Thyroid gland (tissue), 4 donors: ENCODE measurements at regions not wholly inside any gene's neighbourhood (a gene's known extent, or its start where the extent isn't known, plus 50 kb on each side); places are given as distances from the start of the nearest gene placed in this dataset.
"Not testable (repeated sequence)": the region's sequence is repeated elsewhere in the genome, so short reads cannot be mapped to it uniquely, and the experiment has no call there.

Experiments
- DNase-seq, 2 donors: peaks; one replicate each; pipeline ENCODE4 v3.0.0-alpha.2; 2019
- H3K27ac ChIP-seq, 3 donors: fragments of 200-600 bp; sonication (generic); 1 replicate in 2 of 3; 2 replicates in 1 of 3; pipeline ENCODE4 v1.5.1; 2016 to 2019; ENCODE audit warnings: mild to moderate bottlenecking in 1 of 3, moderate library complexity in 1 of 3
- H3K27me3 ChIP-seq: fragments of 200-600 bp; sonication (generic); one replicate; pipeline ENCODE4 v1.5.1; 2019
- H3K36me3 ChIP-seq, 2 donors: fragments of 200-600 bp; sonication (generic); one replicate each; pipeline ENCODE4 v1.5.1; 2016 to 2019
- H3K4me1 ChIP-seq, 2 donors: fragments of 200-600 bp; sonication (generic); one replicate each; pipeline ENCODE4 v1.5.1; 2017 to 2019
- H3K4me3 ChIP-seq, 3 donors: fragments of 200-600 bp; sonication (generic); replicated peaks in 1 of 3; 1 replicate in 2 of 3; 2 replicates in 1 of 3; pipeline ENCODE4 v1.5.1; 2016; ENCODE audit warnings: mild to moderate bottlenecking in 1 of 3
- H3K9me3 ChIP-seq: fragments of 200-600 bp; sonication (generic); one replicate; pipeline ENCODE4 v1.5.1; 2017
- CTCF ChIP-seq, 6 experiments: fragments of 200-600 bp in 3 of 6; fragments of 450-650 bp in 3 of 6; sonication (generic) in 3 of 6; IDR thresholded peaks; one replicate each; pipeline ENCODE4 v1.5.1; 2016 to 2019; ENCODE audit warnings: antibody characterized with exemption in 6 of 6, mild to moderate bottlenecking in 2 of 6, inconsistent platforms in 1 of 6, moderate library complexity in 1 of 6
- POLR2A ChIP-seq, 2 donors: fragments of 450-650 bp; IDR thresholded peaks; one replicate each; pipeline ENCODE4 v1.6.1; 2017; ENCODE audit warnings: antibody characterized with exemption in 2 of 2, mild to moderate bottlenecking in 2 of 2, moderate library complexity in 1 of 2
- WGBS, 2 donors: methylation state at CpG; one replicate each; pipeline ENCODE4 v1.1.5; 2017; 5-methylcytosine and 5-hydroxymethylcytosine counted together
- intact Hi-C: fragments of 100-400 bp; cut with DNase I; formaldehyde crosslinking; loops from one replicate; pipeline ENCODE4 v1.15.1; 2023

GRCh38 chr17:31629696-31630470, 229.2 kb downstream of the COPRS start:
- Histone ChIP-seq H3K4me1 (no peaks in the 10 kb centered on the region), H3K27me3 (no peaks in the 10 kb centered on the region), H3K27ac (no peak overlapping the region), H3K36me3 (no peaks in the 10 kb centered on the region), H3K4me3 (no peak overlapping the region), H3K9me3 (no peaks in the 10 kb centered on the region)
- intact Hi-C loops = no loop called here
- DNase-seq = peak in 1 of 2 donors; percentile 7
- TF ChIP-seq CTCF (IDR thresholded peaks at IDR 0.05) = no peak
- TF ChIP-seq POLR2A (IDR thresholded peaks at IDR 0.05) = no peak
- 74 to 82% methylated on average over 8 of the region's 8 CpGs for WGBS, 2 donors

- Histone ChIP-seq H3K4me3 (no peak overlapping the region), H3K27ac (no peak overlapping the region), H3K4me1 (no peaks in the 10 kb centered on the region), H3K9me3 (no peaks in the 10 kb centered on the region), H3K36me3 (no peaks in the 10 kb centered on the region), H3K27me3 (no peaks in the 10 kb centered on the region)
- no peak for DNase-seq
- 86 to 90% methylated on average over 1 of the region's 1 CpG for WGBS, 2 donors
- intact Hi-C loops = no loop called here
- no peak for TF ChIP-seq POLR2A (IDR thresholded peaks at IDR 0.05)
- no peak for TF ChIP-seq CTCF (IDR thresholded peaks at IDR 0.05)
Observed at GRCh38 chr17:31627960-31628359, 231.1 kb downstream of the COPRS start.

GRCh38 chr17:31623990-31624389, 232.5 kb downstream of the RAB11FIP4 start:
- Histone ChIP-seq H3K27me3 (no peaks in the 10 kb centered on the region), H3K4me3 (no peak overlapping the region), H3K4me1 (peaks cover 6 to 13% of the 10 kb centered on the region in 2 donors), H3K27ac (no peak overlapping the region), H3K9me3 (no peaks in the 10 kb centered on the region), H3K36me3 (no peaks in the 10 kb centered on the region)
- WGBS, 2 donors = 87 to 88% methylated on average over 1 of the region's 1 CpG
- intact Hi-C loops = no loop called here
- TF ChIP-seq POLR2A (IDR thresholded peaks at IDR 0.05) (no peak), CTCF (IDR thresholded peaks at IDR 0.05) (no peak)
- no peak for DNase-seq

- TF ChIP-seq CTCF (IDR thresholded peaks at IDR 0.05) (no peak), POLR2A (IDR thresholded peaks at IDR 0.05) (no peak)
- intact Hi-C loops = no loop called here
- 84 to 93% methylated on average over 3 of the region's 3 CpGs for WGBS, 2 donors
Observed at GRCh38 chr17:31622500-31622899, 231.0 kb downstream of the RAB11FIP4 start.

GRCh38 chr17:31621566-31621965, 230.1 kb downstream of the RAB11FIP4 start:
- TF ChIP-seq POLR2A (IDR thresholded peaks at IDR 0.05) (no peak), CTCF (IDR thresholded peaks at IDR 0.05) (no peak)
- Histone ChIP-seq H3K27me3 (no peaks in the 10 kb centered on the region), H3K36me3 (no peaks in the 10 kb centered on the region), H3K9me3 (no peaks in the 10 kb centered on the region), H3K4me3 (no peak overlapping the region), H3K4me1 (peaks cover 6 to 13% of the 10 kb centered on the region in 2 donors), H3K27ac (peak overlapping the region; percentile 53 to 87 (median 70))
- peak; percentile 62 to 71 for DNase-seq
- 39% methylated on average over 4 of the region's 4 CpGs for whole genome bisulfite sequencing, 2 donors
- intact Hi-C loops = no loop called here

More at GRCh38 chr17:31622500-31622899, 231.0 kb downstream of the RAB11FIP4 start:
- H3K27ac ChIP-seq = peak overlapping the region in 1 of 3 donors; percentile 70
- H3K27me3 ChIP-seq = no peaks in the 10 kb centered on the region
- H3K36me3 ChIP-seq = no peaks in the 10 kb centered on the region
- peaks cover 6 to 13% of the 10 kb centered on the region in 2 donors for H3K4me1 ChIP-seq
- no peak overlapping the region for H3K4me3 ChIP-seq
- no peak for DNase-seq
- H3K9me3 ChIP-seq = no peaks in the 10 kb centered on the region

GRCh38 chr17:31611053-31611452, 219.6 kb downstream of the RAB11FIP4 start:
- H3K36me3 ChIP-seq, H3K27me3 ChIP-seq, H3K9me3 ChIP-seq, DNase-seq, H3K27ac ChIP-seq, H3K4me1 ChIP-seq, H3K4me3 ChIP-seq, intact Hi-C loops: not testable (repeated sequence)
- 90 to 96% methylated on average over 4 of the region's 4 CpGs for WGBS, 2 donors
